Prostate gland (tissue), 2 donors: ENCODE measurements at regions not wholly inside any gene's neighbourhood (a gene's known extent, or its start where the extent isn't known, plus 50 kb on each side); places are given as distances from the start of the nearest gene placed in this dataset.

Experiments used
- POLR2A ChIP-seq: fragments of 450-650 bp; IDR thresholded peaks from one replicate; pipeline ENCODE4 v1.6.1; 2016; ENCODE audit warnings: antibody characterized with exemption, mild to moderate bottlenecking
- TF ChIP-seq, protein P1 (sequence below), 4 experiments: fragments of 200-600 bp in 2 of 4; fragments of 450-650 bp in 2 of 4; sonication (generic) in 2 of 4; IDR thresholded peaks; 1 replicate in 3 of 4; 2 replicates in 1 of 4; pipeline ENCODE4 v1.5.1; 2016 to 2019; ENCODE audit warnings: antibody characterized with exemption in 4 of 4, mild to moderate bottlenecking in 2 of 4, moderate library complexity in 2 of 4

DNA sequence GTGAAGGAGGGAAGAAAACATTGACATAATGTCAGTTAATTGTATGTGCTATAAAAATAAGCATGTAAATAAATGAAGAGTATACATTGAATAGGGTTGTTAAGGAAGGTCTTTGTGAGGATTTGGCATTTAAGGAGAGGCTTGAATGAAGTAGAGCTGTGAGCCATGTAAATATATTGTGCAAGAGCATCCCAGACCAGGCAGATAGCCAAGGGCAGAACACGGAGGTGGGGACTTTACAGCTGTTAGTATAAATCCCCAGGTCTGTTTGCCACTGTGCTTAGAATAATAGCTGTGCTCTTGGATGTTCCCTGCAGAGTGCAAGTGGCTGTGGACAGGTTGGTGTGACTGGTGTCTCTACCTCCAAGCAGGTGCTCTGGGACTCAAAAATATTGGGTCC is 211.7 kb downstream of the LRRC70 start:
- TF ChIP-seq POLR2A = no peak
- TF ChIP-seq, protein P1, sequence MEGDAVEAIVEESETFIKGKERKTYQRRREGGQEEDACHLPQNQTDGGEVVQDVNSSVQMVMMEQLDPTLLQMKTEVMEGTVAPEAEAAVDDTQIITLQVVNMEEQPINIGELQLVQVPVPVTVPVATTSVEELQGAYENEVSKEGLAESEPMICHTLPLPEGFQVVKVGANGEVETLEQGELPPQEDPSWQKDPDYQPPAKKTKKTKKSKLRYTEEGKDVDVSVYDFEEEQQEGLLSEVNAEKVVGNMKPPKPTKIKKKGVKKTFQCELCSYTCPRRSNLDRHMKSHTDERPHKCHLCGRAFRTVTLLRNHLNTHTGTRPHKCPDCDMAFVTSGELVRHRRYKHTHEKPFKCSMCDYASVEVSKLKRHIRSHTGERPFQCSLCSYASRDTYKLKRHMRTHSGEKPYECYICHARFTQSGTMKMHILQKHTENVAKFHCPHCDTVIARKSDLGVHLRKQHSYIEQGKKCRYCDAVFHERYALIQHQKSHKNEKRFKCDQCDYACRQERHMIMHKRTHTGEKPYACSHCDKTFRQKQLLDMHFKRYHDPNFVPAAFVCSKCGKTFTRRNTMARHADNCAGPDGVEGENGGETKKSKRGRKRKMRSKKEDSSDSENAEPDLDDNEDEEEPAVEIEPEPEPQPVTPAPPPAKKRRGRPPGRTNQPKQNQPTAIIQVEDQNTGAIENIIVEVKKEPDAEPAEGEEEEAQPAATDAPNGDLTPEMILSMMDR (IDR thresholded peaks at IDR 0.05) = no peak
